ENCODE measurements at regions not wholly inside any gene's neighbourhood (a gene's known extent, or its start where the extent isn't known, plus 50 kb on each side); places are given as distances from the start of the nearest gene placed in this dataset.

GRCh38 chrX:139192386-139192961 lies 338.1 kb upstream of the F9 start:
- peaks cover 62% of the 10 kb centered on the region for H3K27me3 Mint-ChIP-seq (ENCODE audit: low read depth, poor library complexity)
- DNase-seq: no peak
- no peaks in the 10 kb centered on the region for H3K4me1 Mint-ChIP-seq
- H3K4me3 Mint-ChIP-seq: no peak overlapping the region
- H3K36me3 Mint-ChIP-seq (ENCODE audit: low read depth): no peaks in the 10 kb centered on the region
- TF ChIP-seq CTCF (IDR thresholded peaks at IDR 0.05): no peak
- H3K27ac Mint-ChIP-seq: no peak overlapping the region
- peaks cover 3% of the 10 kb centered on the region for H3K9me3 Mint-ChIP-seq

GRCh38 chrX:139191746-139192385 lies 338.7 kb upstream of the F9 start:
- no peak for TF ChIP-seq CTCF (IDR thresholded peaks at IDR 0.05)
- peaks cover 3% of the 10 kb centered on the region for H3K9me3 Mint-ChIP-seq
- H3K4me1 Mint-ChIP-seq: no peaks in the 10 kb centered on the region
- H3K27ac Mint-ChIP-seq: no peak overlapping the region
- peaks cover 58% of the 10 kb centered on the region for H3K27me3 Mint-ChIP-seq (ENCODE audit: low read depth, poor library complexity)
- H3K4me3 Mint-ChIP-seq: no peak overlapping the region
- no peaks in the 10 kb centered on the region for H3K36me3 Mint-ChIP-seq (ENCODE audit: low read depth)
- DNase-seq: no peak

GRCh38 chrX:139191286-139191685 lies 339.3 kb upstream of the F9 start:
- Mint-ChIP-seq H3K4me3 (no peak overlapping the region), H3K36me3 (ENCODE audit: low read depth) (no peaks in the 10 kb centered on the region), H3K27me3 (ENCODE audit: low read depth, poor library complexity) (peaks cover 54% of the 10 kb centered on the region), H3K27ac (no peak overlapping the region), H3K4me1 (no peaks in the 10 kb centered on the region), H3K9me3 (peaks cover 3% of the 10 kb centered on the region)
- no peak for TF ChIP-seq CTCF (IDR thresholded peaks at IDR 0.05)
- DNase-seq: no peak

GRCh38 chrX:139187738-139188137 lies 342.8 kb upstream of the F9 start:
- no peaks in the 10 kb centered on the region for H3K4me1 Mint-ChIP-seq

GRCh38 chrX:139186991-139187390 lies 343.5 kb upstream of the F9 start:
- no peaks in the 10 kb centered on the region for H3K4me1 Mint-ChIP-seq

More at GRCh38 chrX:139187738-139188137, 342.8 kb upstream of the F9 start:
- H3K27me3 Mint-ChIP-seq (ENCODE audit: low read depth, poor library complexity): peaks cover 21% of the 10 kb centered on the region
- no peak for DNase-seq
- H3K9me3 Mint-ChIP-seq: no peaks in the 10 kb centered on the region
- no peaks in the 10 kb centered on the region for H3K36me3 Mint-ChIP-seq (ENCODE audit: low read depth)
- no peak overlapping the region for H3K27ac Mint-ChIP-seq
- no peak overlapping the region for H3K4me3 Mint-ChIP-seq
- TF ChIP-seq CTCF (IDR thresholded peaks at IDR 0.05): no peak

More at GRCh38 chrX:139186991-139187390, 343.5 kb upstream of the F9 start:
- no peak overlapping the region for H3K4me3 Mint-ChIP-seq
- no peaks in the 10 kb centered on the region for H3K9me3 Mint-ChIP-seq
- no peak overlapping the region for H3K27ac Mint-ChIP-seq
- no peaks in the 10 kb centered on the region for H3K36me3 Mint-ChIP-seq (ENCODE audit: low read depth)
- DNase-seq: no peak
- H3K27me3 Mint-ChIP-seq (ENCODE audit: low read depth, poor library complexity): peaks cover 13% of the 10 kb centered on the region
- TF ChIP-seq CTCF (IDR thresholded peaks at IDR 0.05): no peak
